SK-N-SH (cell line): ENCODE measurements at regions not wholly inside any gene's neighbourhood (a gene's known extent, or its start where the extent isn't known, plus 50 kb on each side); places are given as distances from the start of the nearest gene placed in this dataset.

Source experiments
- CTCF ChIA-PET: fragments of 300-600, 350-600 bp; formaldehyde crosslinking; extraction: SDS; loops from one replicate; lab custom pipeline; 2021; lab: Yijun Ruan, JAX
- POLR2A ChIA-PET: fragments of 350-600 bp; sonication (Branson Sonifier 250); formaldehyde crosslinking; extraction: SDS; loops from one replicate; lab custom pipeline; 2020; ENCODE audit warnings: antibody characterized with exemption, inconsistent platforms; lab: Yijun Ruan, JAX
- DNase-seq: peaks from one replicate; pipeline ENCODE4 v3.0.0; 2012
- H2AFZ ChIP-seq: fragments of 200-600 bp; sonication (generic); 2 replicates; pipeline ENCODE4 v1.8.1; 2016; ENCODE audit warnings: antibody characterized with exemption, mild to moderate bottlenecking, low read depth
- H3F3A ChIP-seq: fragments of 200-600 bp; sonication (generic); replicated peaks from 2 replicates; pipeline ENCODE3; 2016; ENCODE audit warnings: antibody characterized with exemption, mild to moderate bottlenecking; ENCODE audit not compliant: insufficient read depth
- H3K27ac ChIP-seq, 2 experiments: fragments of 200-500 bp in 1 of 2; fragments of 200-600 bp in 1 of 2; sonication (Bioruptor generic) in 1 of 2; sonication (generic), shearing (Covaris generic) in 1 of 2; 2 replicates each; pipeline versions ENCODE4 v1.5.1 to v1.6.1; 2014 to 2016; ENCODE audit warnings: low read depth in 2 of 2, inconsistent platforms in 1 of 2, low read length in 1 of 2, mild to moderate bottlenecking in 1 of 2, mixed read lengths in 1 of 2
- H3K27me3 ChIP-seq: fragments of 200-600 bp; sonication (generic), shearing (Covaris generic); 2 replicates; pipeline ENCODE4 v1.6.1; 2016; ENCODE audit warnings: mixed run types; ENCODE audit not compliant: insufficient read depth
- H3K36me3 ChIP-seq, 2 experiments: fragments of 200-500 bp in 1 of 2; fragments of 200-600 bp in 1 of 2; sonication (Bioruptor generic) in 1 of 2; sonication (generic) in 1 of 2; replicated peaks in 1 of 2; 2 replicates each; pipeline versions ENCODE3 to v1.5.1; 2014 to 2016; ENCODE audit warnings: low read length in 1 of 2, mild to moderate bottlenecking in 1 of 2; ENCODE audit not compliant: insufficient read depth in 2 of 2, control insufficient read depth in 1 of 2
- H3K4me1 ChIP-seq, 2 experiments: fragments of 200-500 bp in 1 of 2; fragments of 200-600 bp in 1 of 2; sonication (Bioruptor generic) in 1 of 2; sonication (generic), shearing (Covaris generic) in 1 of 2; 2 replicates each; pipeline versions ENCODE4 v1.5.1 to v1.6.1; 2014 to 2016; ENCODE audit warnings: low read depth in 1 of 2, low read length in 1 of 2, mixed run types in 1 of 2; ENCODE audit not compliant: insufficient read depth in 2 of 2, control insufficient read depth in 1 of 2
- H3K4me2 ChIP-seq: fragments of 200-600 bp; sonication (generic), shearing (Covaris generic); 2 replicates; pipeline ENCODE4 v1.6.1; 2017; ENCODE audit warnings: mixed run types
- H3K4me3 ChIP-seq, 2 experiments: fragments of 200-500 bp in 1 of 2; fragments of 200-600 bp in 1 of 2; sonication (Bioruptor generic) in 1 of 2; sonication (generic), shearing (Covaris generic) in 1 of 2; 2 replicates each; pipeline versions ENCODE4 v1.5.1 to v1.8.1; 2014 to 2016; ENCODE audit warnings: low read depth in 2 of 2, inconsistent platforms in 1 of 2, low read length in 1 of 2, mild to moderate bottlenecking in 1 of 2, mixed read lengths in 1 of 2, moderate library complexity in 1 of 2
- H3K79me2 ChIP-seq: fragments of 200-600 bp; sonication (generic); 2 replicates; pipeline ENCODE4 v1.8.1; 2017; ENCODE audit warnings: mild to moderate bottlenecking; ENCODE audit not compliant: insufficient read depth
- H3K9ac ChIP-seq: fragments of 200-600 bp; sonication (generic); 2 replicates; pipeline ENCODE4 v1.6.1; 2017; ENCODE audit warnings: mixed run types
- H3K9me2 ChIP-seq: fragments of 200-600 bp; sonication (generic); 2 replicates; pipeline ENCODE4 v1.6.1; 2017; ENCODE audit warnings: mixed run types
- H3K9me3 ChIP-seq: fragments of 200-600 bp; sonication (generic); 2 replicates; pipeline ENCODE4 v1.6.1; 2017; ENCODE audit warnings: mixed run types, mild to moderate bottlenecking, moderate library complexity
- H4K20me1 ChIP-seq: fragments of 200-600 bp; sonication (generic); 2 replicates; pipeline ENCODE4 v1.6.1; 2017; ENCODE audit warnings: mild to moderate bottlenecking, mixed run types; ENCODE audit not compliant: insufficient read depth
- FOXJ3 ChIP-seq: sonication (generic); formaldehyde crosslinking; IDR thresholded peaks from 2 replicates; pipeline ENCODE4 v1.5.1; 2020; ENCODE audit warnings: mild to moderate bottlenecking, missing genetic modification reagents
- NRF1 ChIP-seq: IDR thresholded peaks from 2 replicates; pipeline ENCODE4 v1.6.1; 2012; ENCODE audit warnings: low read depth, mild to moderate bottlenecking, low read length
- SIN3A ChIP-seq: IDR thresholded peaks from 2 replicates; pipeline ENCODE4 v1.6.1; 2012; ENCODE audit warnings: low read depth, mild to moderate bottlenecking, low read length, moderate library complexity, borderline replicate concordance
- TAF1 ChIP-seq: IDR thresholded peaks from 2 replicates; pipeline ENCODE4 v1.6.1; 2012; ENCODE audit warnings: low read depth, mild to moderate bottlenecking, low read length, moderate library complexity, borderline replicate concordance
- WGBS: methylation state at CpG from one replicate; pipeline ENCODE4 v1.1.6; 2017; ENCODE audit warnings: low lambda C conversion rate; 5-methylcytosine and 5-hydroxymethylcytosine counted together
- TF ChIP-seq, protein P1 (sequence below): IDR thresholded peaks from 2 replicates; pipeline ENCODE4 v1.6.1; 2012; ENCODE audit warnings: mild to moderate bottlenecking, low read depth, low read length, moderate library complexity

DNA sequence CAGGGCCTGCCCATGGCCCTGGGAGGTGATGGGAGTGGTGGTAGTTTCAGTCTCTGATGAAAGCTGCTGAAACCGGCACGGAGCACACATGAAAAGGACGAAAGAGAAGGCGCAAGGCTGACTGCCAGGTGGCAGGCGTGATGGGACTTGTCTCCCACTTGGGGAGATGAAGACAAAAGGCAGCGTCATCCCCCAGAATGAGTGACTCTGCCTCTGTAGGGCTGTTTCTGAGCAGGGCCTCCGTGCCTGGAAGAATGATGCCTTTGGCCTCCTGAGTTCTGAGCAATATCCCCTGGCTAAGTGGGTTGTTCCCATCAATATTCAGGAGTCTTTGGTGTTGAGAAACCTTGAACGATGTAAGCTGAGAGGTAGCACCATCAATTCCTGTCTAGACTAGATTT, 237.8 kb downstream of the OPA1 start:
- Histone ChIP-seq H3K4me3 (no peak overlapping the region), H3K36me3 (no peaks in the 10 kb centered on the region), H3K9ac (no peak overlapping the region), H3K27me3 (no peaks in the 10 kb centered on the region), H3F3A (no peaks in the 10 kb centered on the region), H3K4me2 (no peak overlapping the region), H3K9me3 (no peaks in the 10 kb centered on the region), H3K27ac (no peak overlapping the region), H3K4me1 (peaks cover 3 to 8% of the 10 kb centered on the region in 2 experiments; a peak in 2 of 4 replicates), H2AFZ (no peak overlapping the region), H3K79me2 (no peaks in the 10 kb centered on the region), H3K9me2 (no peaks in the 10 kb centered on the region), H4K20me1 (no peaks in the 10 kb centered on the region)
- CTCF ChIA-PET: interaction anchor here (1.0 kb wide), 1 partner anchor 307 kb away, joined by 4 read pairs; no protein-coding TSS in a partner anchor
- 74% methylated on average over 6 of the region's 8 CpGs for WGBS
- TF ChIP-seq FOXJ3 (CRISPR knock-in tag): no peak
- TF ChIP-seq, protein P1, sequence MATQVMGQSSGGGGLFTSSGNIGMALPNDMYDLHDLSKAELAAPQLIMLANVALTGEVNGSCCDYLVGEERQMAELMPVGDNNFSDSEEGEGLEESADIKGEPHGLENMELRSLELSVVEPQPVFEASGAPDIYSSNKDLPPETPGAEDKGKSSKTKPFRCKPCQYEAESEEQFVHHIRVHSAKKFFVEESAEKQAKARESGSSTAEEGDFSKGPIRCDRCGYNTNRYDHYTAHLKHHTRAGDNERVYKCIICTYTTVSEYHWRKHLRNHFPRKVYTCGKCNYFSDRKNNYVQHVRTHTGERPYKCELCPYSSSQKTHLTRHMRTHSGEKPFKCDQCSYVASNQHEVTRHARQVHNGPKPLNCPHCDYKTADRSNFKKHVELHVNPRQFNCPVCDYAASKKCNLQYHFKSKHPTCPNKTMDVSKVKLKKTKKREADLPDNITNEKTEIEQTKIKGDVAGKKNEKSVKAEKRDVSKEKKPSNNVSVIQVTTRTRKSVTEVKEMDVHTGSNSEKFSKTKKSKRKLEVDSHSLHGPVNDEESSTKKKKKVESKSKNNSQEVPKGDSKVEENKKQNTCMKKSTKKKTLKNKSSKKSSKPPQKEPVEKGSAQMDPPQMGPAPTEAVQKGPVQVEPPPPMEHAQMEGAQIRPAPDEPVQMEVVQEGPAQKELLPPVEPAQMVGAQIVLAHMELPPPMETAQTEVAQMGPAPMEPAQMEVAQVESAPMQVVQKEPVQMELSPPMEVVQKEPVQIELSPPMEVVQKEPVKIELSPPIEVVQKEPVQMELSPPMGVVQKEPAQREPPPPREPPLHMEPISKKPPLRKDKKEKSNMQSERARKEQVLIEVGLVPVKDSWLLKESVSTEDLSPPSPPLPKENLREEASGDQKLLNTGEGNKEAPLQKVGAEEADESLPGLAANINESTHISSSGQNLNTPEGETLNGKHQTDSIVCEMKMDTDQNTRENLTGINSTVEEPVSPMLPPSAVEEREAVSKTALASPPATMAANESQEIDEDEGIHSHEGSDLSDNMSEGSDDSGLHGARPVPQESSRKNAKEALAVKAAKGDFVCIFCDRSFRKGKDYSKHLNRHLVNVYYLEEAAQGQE: no peak
- POLR2A ChIA-PET: no interaction called here
- no peak for DNase-seq

DNA sequence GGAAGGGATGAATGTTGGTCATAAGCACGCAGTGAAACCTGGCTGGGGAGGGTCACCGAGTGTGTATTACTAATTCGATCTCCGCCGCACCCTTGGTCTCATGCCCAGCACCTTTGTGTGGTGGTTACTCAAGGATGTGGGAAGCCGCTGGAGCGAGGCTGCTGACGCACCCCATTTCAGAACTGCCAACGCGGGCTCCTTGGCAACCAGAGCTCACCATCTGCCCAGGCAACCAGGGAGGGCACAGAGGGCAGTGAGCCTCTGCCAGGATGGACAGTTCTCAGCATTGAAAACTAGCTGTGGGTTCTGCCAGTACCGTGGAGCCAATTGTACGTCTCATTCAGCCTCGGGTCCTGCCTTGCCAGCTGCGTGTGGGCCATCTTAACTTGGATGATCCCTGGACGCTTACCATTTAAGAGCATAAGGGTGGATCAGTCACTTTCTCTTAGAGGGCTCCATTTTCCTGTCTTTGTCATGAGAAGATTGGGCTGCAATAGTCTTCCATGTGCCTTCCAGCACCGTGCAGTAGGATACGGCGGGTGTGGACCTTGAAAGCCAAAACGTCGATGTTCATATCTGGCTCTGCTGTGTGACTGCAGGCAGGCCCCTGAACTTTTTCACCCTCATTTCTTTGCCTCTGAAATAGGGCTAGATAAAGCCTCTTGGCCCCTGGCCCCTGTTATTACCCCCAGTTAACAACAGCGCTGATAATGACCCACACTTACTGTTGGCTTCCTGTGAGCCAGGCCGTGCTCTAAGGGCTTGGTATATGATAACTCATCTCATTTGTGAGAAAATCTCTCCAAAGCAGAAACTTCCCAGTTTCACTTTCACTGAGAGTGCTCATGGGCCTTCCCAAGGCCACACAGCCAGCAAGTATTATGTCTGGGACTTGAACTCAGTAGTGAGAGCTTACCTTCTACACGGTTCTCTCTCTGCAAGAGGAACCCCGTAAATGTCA, 238.8 kb downstream of the OPA1 start:
- H4K20me1 ChIP-seq: no peaks in the 10 kb centered on the region

More for the DNA sequence above, 238.8 kb downstream of the OPA1 start:
- CTCF ChIA-PET: interaction anchor here (1.0 kb wide), 1 partner anchor 306 kb away, joined by 4 read pairs; no protein-coding TSS in a partner anchor
- Histone ChIP-seq H3K36me3 (no peaks in the 10 kb centered on the region), H3K9me2 (no peaks in the 10 kb centered on the region)
- TF ChIP-seq FOXJ3 (CRISPR knock-in tag) (no peak), SIN3A (no peak), TAF1 (no peak), NRF1 (no peak)
- TF ChIP-seq, all 33 proteins: peak for 0
- no peaks in the 10 kb centered on the region for H3K9me3 ChIP-seq
- H3K27ac ChIP-seq: no peak overlapping the region
- H3K27me3 ChIP-seq: no peaks in the 10 kb centered on the region
- no peak overlapping the region for H2AFZ ChIP-seq
- no peak overlapping the region for H3K4me2 ChIP-seq
- no peaks in the 10 kb centered on the region for H3K79me2 ChIP-seq
- no peak overlapping the region for H3K4me3 ChIP-seq
- POLR2A ChIA-PET: no interaction called here
- no peak for DNase-seq
- 81% methylated on average over 20 of the region's 24 CpGs for WGBS
- H3K4me1 ChIP-seq: peaks cover 3 to 4% of the 10 kb centered on the region in 2 experiments; a peak in 2 of 4 replicates
- no peaks in the 10 kb centered on the region for H3F3A ChIP-seq
- H3K9ac ChIP-seq: no peak overlapping the region
